ENCODE measurements at regions not wholly inside any gene's neighbourhood (a gene's known extent, or its start where the extent isn't known, plus 50 kb on each side); places are given as distances from the start of the nearest gene placed in this dataset.
"Not testable (repeated sequence)": the region's sequence is repeated elsewhere in the genome, so short reads cannot be mapped to it uniquely, and the experiment has no call there.

GRCh38 chr3:104911376-104911775 lies 455.3 kb upstream of the ALCAM start:
- H3K4me3 ChIP-seq (ENCODE audit: low read length) = no peak overlapping the region
- H3K27me3 ChIP-seq (ENCODE audit: control insufficient read depth, insufficient read depth, low read length) = no peaks in the 10 kb centered on the region
- no peaks in the 10 kb centered on the region for H3K36me3 ChIP-seq (ENCODE audit: control insufficient read depth, insufficient read depth, low read length)
- no peaks in the 10 kb centered on the region for H3K9me3 ChIP-seq (ENCODE audit: control insufficient read depth, low read length)
- no peak overlapping the region for H3K9ac ChIP-seq (ENCODE audit: low read length)
- H3K4me1 ChIP-seq (ENCODE audit: control insufficient read depth, insufficient read depth, low read length) = no peaks in the 10 kb centered on the region

GRCh38 chr3:104916971-104917370 lies 449.7 kb upstream of the ALCAM start:
- Histone ChIP-seq H3K9me3 (ENCODE audit: control insufficient read depth, low read length) (no peaks in the 10 kb centered on the region), H3K9ac (ENCODE audit: low read length) (no peak overlapping the region), H3K4me3 (ENCODE audit: low read length) (no peak overlapping the region), H3K27me3 (ENCODE audit: control insufficient read depth, insufficient read depth, low read length) (no peaks in the 10 kb centered on the region), H3K4me1 (ENCODE audit: control insufficient read depth, insufficient read depth, low read length) (no peaks in the 10 kb centered on the region), H3K36me3 (ENCODE audit: control insufficient read depth, insufficient read depth, low read length) (no peaks in the 10 kb centered on the region)

- Histone ChIP-seq H3K9me3 (ENCODE audit: control insufficient read depth, low read length) (no peaks in the 10 kb centered on the region), H3K4me3 (ENCODE audit: low read length) (no peak overlapping the region), H3K9ac (ENCODE audit: low read length) (no peak overlapping the region), H3K4me1 (ENCODE audit: control insufficient read depth, insufficient read depth, low read length) (no peaks in the 10 kb centered on the region), H3K27me3 (ENCODE audit: control insufficient read depth, insufficient read depth, low read length) (no peaks in the 10 kb centered on the region), H3K36me3 (ENCODE audit: control insufficient read depth, insufficient read depth, low read length) (no peaks in the 10 kb centered on the region)
Observed at GRCh38 chr3:104920512-104920911, 446.2 kb upstream of the ALCAM start.

- no peaks in the 10 kb centered on the region for H3K9me3 ChIP-seq (ENCODE audit: control insufficient read depth, low read length)
- H3K27me3 ChIP-seq (ENCODE audit: control insufficient read depth, insufficient read depth, low read length) = no peaks in the 10 kb centered on the region
- H3K4me1 ChIP-seq (ENCODE audit: control insufficient read depth, insufficient read depth, low read length) = no peaks in the 10 kb centered on the region
- H3K9ac ChIP-seq (ENCODE audit: low read length) = no peak overlapping the region
- H3K36me3 ChIP-seq (ENCODE audit: control insufficient read depth, insufficient read depth, low read length) = no peaks in the 10 kb centered on the region
- H3K4me3 ChIP-seq (ENCODE audit: low read length) = no peak overlapping the region
Observed at GRCh38 chr3:104933972-104934371, 432.7 kb upstream of the ALCAM start.

GRCh38 chr3:104935613-104936012 lies 431.1 kb upstream of the ALCAM start:
- no peaks in the 10 kb centered on the region for H3K9me3 ChIP-seq (ENCODE audit: control insufficient read depth, low read length)

GRCh38 chr3:104939196-104939595 lies 427.5 kb upstream of the ALCAM start:
- H3K36me3 ChIP-seq (ENCODE audit: control insufficient read depth, insufficient read depth, low read length) = no peaks in the 10 kb centered on the region
- H3K4me1 ChIP-seq (ENCODE audit: control insufficient read depth, insufficient read depth, low read length) = no peaks in the 10 kb centered on the region
- H3K4me3 ChIP-seq (ENCODE audit: low read length) = no peak overlapping the region
- H3K9me3 ChIP-seq (ENCODE audit: control insufficient read depth, low read length) = no peaks in the 10 kb centered on the region
- no peak overlapping the region for H3K9ac ChIP-seq (ENCODE audit: low read length)
- H3K27me3 ChIP-seq (ENCODE audit: control insufficient read depth, insufficient read depth, low read length) = no peaks in the 10 kb centered on the region

More at GRCh38 chr3:104935613-104936012, 431.1 kb upstream of the ALCAM start:
- Histone ChIP-seq H3K4me1 (ENCODE audit: control insufficient read depth, insufficient read depth, low read length) (no peaks in the 10 kb centered on the region), H3K9ac (ENCODE audit: low read length) (no peak overlapping the region), H3K36me3 (ENCODE audit: control insufficient read depth, insufficient read depth, low read length) (no peaks in the 10 kb centered on the region), H3K27me3 (ENCODE audit: control insufficient read depth, insufficient read depth, low read length) (no peaks in the 10 kb centered on the region), H3K4me3 (ENCODE audit: low read length) (no peak overlapping the region)

- H3K9ac ChIP-seq (ENCODE audit: low read length) = no peak overlapping the region
Observed at GRCh38 chr3:104941785-104942184, 424.9 kb upstream of the ALCAM start.

GRCh38 chr3:104943974-104944373 lies 422.7 kb upstream of the ALCAM start:
- Histone ChIP-seq H3K36me3 (ENCODE audit: control insufficient read depth, insufficient read depth, low read length) (no peaks in the 10 kb centered on the region), H3K9ac (ENCODE audit: low read length) (no peak overlapping the region), H3K4me3 (ENCODE audit: low read length) (no peak overlapping the region), H3K4me1 (ENCODE audit: control insufficient read depth, insufficient read depth, low read length) (no peaks in the 10 kb centered on the region), H3K27me3 (ENCODE audit: control insufficient read depth, insufficient read depth, low read length) (no peaks in the 10 kb centered on the region), H3K9me3 (ENCODE audit: control insufficient read depth, low read length) (no peaks in the 10 kb centered on the region)

More at GRCh38 chr3:104941785-104942184, 424.9 kb upstream of the ALCAM start:
- Histone ChIP-seq H3K9me3 (ENCODE audit: control insufficient read depth, low read length) (no peaks in the 10 kb centered on the region), H3K4me3 (ENCODE audit: low read length) (no peak overlapping the region), H3K27me3 (ENCODE audit: control insufficient read depth, insufficient read depth, low read length) (no peaks in the 10 kb centered on the region), H3K36me3 (ENCODE audit: control insufficient read depth, insufficient read depth, low read length) (no peaks in the 10 kb centered on the region), H3K4me1 (ENCODE audit: control insufficient read depth, insufficient read depth, low read length) (no peaks in the 10 kb centered on the region)

- no peaks in the 10 kb centered on the region for H3K27me3 ChIP-seq (ENCODE audit: control insufficient read depth, insufficient read depth, low read length)
- H3K4me3 ChIP-seq (ENCODE audit: low read length) = no peak overlapping the region
- no peaks in the 10 kb centered on the region for H3K36me3 ChIP-seq (ENCODE audit: control insufficient read depth, insufficient read depth, low read length)
- H3K9me3 ChIP-seq (ENCODE audit: control insufficient read depth, low read length) = no peaks in the 10 kb centered on the region
- H3K4me1 ChIP-seq (ENCODE audit: control insufficient read depth, insufficient read depth, low read length) = no peaks in the 10 kb centered on the region
- no peak overlapping the region for H3K9ac ChIP-seq (ENCODE audit: low read length)
Observed at GRCh38 chr3:104947943-104948342, 418.8 kb upstream of the ALCAM start.

- not testable (repeated sequence) for H3K36me3 ChIP-seq (ENCODE audit: control insufficient read depth, insufficient read depth, low read length); H3K9me3 ChIP-seq (ENCODE audit: control insufficient read depth, low read length); H3K4me1 ChIP-seq (ENCODE audit: control insufficient read depth, insufficient read depth, low read length); H3K9ac ChIP-seq (ENCODE audit: low read length); H3K27me3 ChIP-seq (ENCODE audit: control insufficient read depth, insufficient read depth, low read length); H3K4me3 ChIP-seq (ENCODE audit: low read length)
Observed at GRCh38 chr3:104949810-104950209, 416.9 kb upstream of the ALCAM start.

- Histone ChIP-seq H3K36me3 (ENCODE audit: control insufficient read depth, insufficient read depth, low read length) (no peaks in the 10 kb centered on the region), H3K27me3 (ENCODE audit: control insufficient read depth, insufficient read depth, low read length) (no peaks in the 10 kb centered on the region), H3K4me1 (ENCODE audit: control insufficient read depth, insufficient read depth, low read length) (no peaks in the 10 kb centered on the region), H3K9ac (ENCODE audit: low read length) (no peak overlapping the region), H3K9me3 (ENCODE audit: control insufficient read depth, low read length) (no peaks in the 10 kb centered on the region), H3K4me3 (ENCODE audit: low read length) (no peak overlapping the region)
Observed at GRCh38 chr3:104951426-104951825, 415.3 kb upstream of the ALCAM start.

GRCh38 chr3:104952146-104952972 lies 414.4 kb upstream of the ALCAM start:
- Histone ChIP-seq H3K4me3 (ENCODE audit: low read length) (no peak overlapping the region), H3K36me3 (ENCODE audit: control insufficient read depth, insufficient read depth, low read length) (no peaks in the 10 kb centered on the region), H3K4me1 (ENCODE audit: control insufficient read depth, insufficient read depth, low read length) (no peaks in the 10 kb centered on the region), H3K27me3 (ENCODE audit: control insufficient read depth, insufficient read depth, low read length) (no peaks in the 10 kb centered on the region), H3K9ac (ENCODE audit: low read length) (no peak overlapping the region), H3K9me3 (ENCODE audit: control insufficient read depth, low read length) (no peaks in the 10 kb centered on the region)
